ENCODE measurements at regions not wholly inside any gene's neighbourhood (a gene's known extent, or its start where the extent isn't known, plus 50 kb on each side); places are given as distances from the start of the nearest gene placed in this dataset.

DNA sequence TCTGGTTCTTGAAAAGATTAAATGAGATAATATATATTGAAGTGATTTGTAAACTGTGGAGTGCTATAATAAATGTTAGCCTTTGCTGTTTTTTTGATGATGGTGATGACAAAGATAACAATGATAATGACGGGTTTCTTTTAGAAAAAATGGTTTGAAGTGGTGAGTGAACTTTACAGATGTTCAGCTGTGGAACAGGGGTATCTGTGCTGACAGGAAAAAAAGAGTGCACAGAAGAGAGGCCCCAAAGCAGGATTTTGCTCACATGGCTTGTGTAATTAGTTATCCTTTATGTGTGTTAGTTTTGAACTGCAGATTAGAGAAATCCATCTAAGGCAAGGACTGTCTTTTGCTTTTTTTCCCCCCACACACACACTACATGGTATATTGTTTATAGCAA, 119.2 kb downstream of the CYSLTR2 start:
- Histone ChIP-seq H2AFZ (ENCODE audit: low read length) (no peak overlapping the region), H3K4me3 (replicated peaks in 1 of 3; ENCODE audit: insufficient read depth in 1 of 3, low read depth in 2 of 3, low read length in 3 of 3) (no peak overlapping the region), H4K20me1 (ENCODE audit: insufficient read depth, low read length) (no peaks in the 10 kb centered on the region), H3K4me2 (ENCODE audit: low read depth, low read length) (no peak overlapping the region), H3K9me3 (ENCODE audit: low read length) (peaks cover 6% of the 10 kb centered on the region; the same call in 1 of the 2 replicates), H3K27me3 (ENCODE audit: control insufficient read depth in 1 of 2, insufficient read depth in 2 of 2, low read length in 2 of 2) (peaks cover 0 to 2% of the 10 kb centered on the region in 2 experiments; a peak in 1 of 5 replicates), H3K4me1 (ENCODE audit: insufficient read depth, low read length) (no peaks in the 10 kb centered on the region), H3K36me3 (replicated peaks in 1 of 2; ENCODE audit: control insufficient read depth in 1 of 2, insufficient read depth in 2 of 2, low read length in 2 of 2) (no peaks in the 10 kb centered on the region), H3K27ac (ENCODE audit: extremely low read length, insufficient read depth, low read length) (no peak overlapping the region), H3K9ac (ENCODE audit: insufficient read depth, low read depth, low read length) (no peak overlapping the region), H3K79me2 (ENCODE audit: insufficient read depth, low read length) (no peaks in the 10 kb centered on the region)
- BruUV-seq (replicated peaks) = no TSS peak
- WGBS (ENCODE audit: low lambda C conversion rate) = 0% methylated on average over 1 of the region's 1 CpG
- in situ Hi-C loops (cut with HindIII; ENCODE audit: extremely low pct_ligation_motif_present, low pct_unique_long_range_greater_than_20kb) = loop anchor here (25.0 kb wide), 2 partner anchors 461 to 636 kb away; partner anchors contain the start of gene RB1
- DNase-seq (ENCODE audit: low spot score) = no peak
- TF ChIP-seq KDM5A (IDR thresholded peaks at IDR 0.05; ENCODE audit: borderline replicate concordance, low read length) (no peak), SRY (CRISPR knock-in tag; IDR thresholded peaks at IDR 0.05) (no peak), WIZ (CRISPR knock-in tag; IDR thresholded peaks at IDR 0.05) (no peak), ZNF30 (CRISPR knock-in tag; IDR thresholded peaks at IDR 0.05) (no peak), GABPA (IDR thresholded peaks at IDR 0.05; ENCODE audit: low read depth, low read length) (no peak), GABPA (CRISPR knock-in tag; IDR thresholded peaks at IDR 0.05; ENCODE audit: low read depth) (no peak), ZFP62 (CRISPR knock-in tag; IDR thresholded peaks at IDR 0.05) (no peak), ZSCAN22 (CRISPR knock-in tag; IDR thresholded peaks at IDR 0.05) (no peak), TBX2 (CRISPR knock-in tag; IDR thresholded peaks at IDR 0.05; ENCODE audit: borderline replicate concordance) (no peak), ZNF598 (CRISPR knock-in tag; IDR thresholded peaks at IDR 0.05; ENCODE audit: borderline replicate concordance) (no peak), SMAD3 (CRISPR knock-in tag; IDR thresholded peaks at IDR 0.05) (no peak), GATA4 (IDR thresholded peaks at IDR 0.05; ENCODE audit: borderline replicate concordance, low read depth) (no peak), ZNF878 (CRISPR knock-in tag; IDR thresholded peaks at IDR 0.05) (no peak)
- TF ChIP-seq, protein P1, sequence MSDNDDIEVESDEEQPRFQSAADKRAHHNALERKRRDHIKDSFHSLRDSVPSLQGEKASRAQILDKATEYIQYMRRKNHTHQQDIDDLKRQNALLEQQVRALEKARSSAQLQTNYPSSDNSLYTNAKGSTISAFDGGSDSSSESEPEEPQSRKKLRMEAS (IDR thresholded peaks at IDR 0.05) = no peak
- CTCF ChIA-PET (ENCODE audit: low intra/inter-chr PET ratio, low total read pairs) = no interaction called here
- ATAC-seq = no peak
- POLR2A ChIA-PET = no interaction called here
- no peak for FAIRE-seq
- intact Hi-C loops (cut with micrococcal nuclease; ENCODE audit: unreplicated experiment) = no loop called here

Measured in HepG2 (cell line).